GM18508 (cell line): ENCODE measurements at regions not wholly inside any gene's neighbourhood (a gene's known extent, or its start where the extent isn't known, plus 50 kb on each side); places are given as distances from the start of the nearest gene placed in this dataset.
"Not testable (repeated sequence)": the region's sequence is repeated elsewhere in the genome, so short reads cannot be mapped to it uniquely, and the experiment has no call there.

Experiments
- ATAC-seq: cut with Tn5 transposase; IDR thresholded peaks from one replicate; pipeline ENCODE4 v1.9.1; 2021; ENCODE audit warnings: moderate number of reproducible peaks; ENCODE audit not compliant: insufficient read depth, unreplicated experiment

GRCh38 chr6:144921206-144921975 is 636.3 kb downstream of the UTRN start:
- ATAC-seq, result no peak

GRCh38 chr6:144922120-144922722 is 637.1 kb downstream of the UTRN start:
- ATAC-seq, result no peak

DNA sequence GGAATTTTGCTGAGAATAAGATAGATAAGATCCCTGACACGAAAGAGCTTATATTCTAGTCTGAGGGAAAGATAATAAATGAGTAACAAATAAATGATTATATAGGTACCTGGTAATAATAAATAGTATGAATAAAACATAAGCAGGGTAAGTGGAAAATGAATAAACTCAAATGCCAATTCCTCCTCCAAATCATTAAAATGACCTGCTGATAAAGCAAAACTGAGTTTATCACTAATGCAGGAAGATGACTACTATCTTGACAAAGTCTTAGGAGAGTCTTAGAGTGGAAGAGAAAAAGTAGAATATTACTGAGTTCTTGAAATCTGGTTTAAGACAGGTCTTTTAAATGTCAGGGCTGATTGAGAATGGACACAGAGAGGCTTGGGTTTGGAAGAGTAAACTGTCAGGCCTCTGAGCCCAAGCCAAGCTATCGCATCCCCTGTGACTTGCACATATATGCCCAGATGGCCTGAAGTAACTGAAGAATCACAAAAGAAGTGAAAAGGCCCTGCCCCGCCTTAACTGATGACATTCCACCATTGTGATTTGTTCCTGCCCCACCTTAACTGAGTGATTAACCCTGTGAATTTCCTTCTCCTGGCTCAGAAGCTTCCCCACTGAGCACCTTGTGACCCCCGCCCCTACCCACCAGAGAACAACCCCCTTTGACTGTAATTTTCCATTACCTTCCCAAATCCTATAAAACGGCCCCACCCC is 637.8 kb downstream of the UTRN start:
- ATAC-seq, result not testable (repeated sequence)

GRCh38 chr6:144923491-144923787 is 638.3 kb downstream of the UTRN start:
- ATAC-seq, result not testable (repeated sequence)

DNA sequence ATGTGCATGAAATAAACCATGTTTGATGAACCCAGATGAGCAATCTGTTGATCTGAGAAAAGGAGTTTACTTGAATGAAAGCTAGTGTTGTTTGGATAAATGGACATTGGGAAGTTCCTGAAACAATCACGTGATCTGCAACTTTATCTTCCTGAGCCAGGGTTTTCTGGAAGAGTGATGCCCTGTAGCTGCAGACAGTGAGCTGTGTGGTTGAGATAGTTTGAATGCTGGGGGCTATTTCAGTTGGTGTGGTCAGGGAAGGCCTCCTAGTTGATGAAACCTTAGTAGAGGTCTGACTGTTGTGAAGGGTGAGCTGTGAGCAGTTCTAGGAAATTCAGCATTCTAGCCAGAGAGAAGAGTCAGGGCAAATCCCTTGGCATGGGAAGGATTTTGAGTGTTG is 643.7 kb downstream of the UTRN start:
- no peak for ATAC-seq

DNA sequence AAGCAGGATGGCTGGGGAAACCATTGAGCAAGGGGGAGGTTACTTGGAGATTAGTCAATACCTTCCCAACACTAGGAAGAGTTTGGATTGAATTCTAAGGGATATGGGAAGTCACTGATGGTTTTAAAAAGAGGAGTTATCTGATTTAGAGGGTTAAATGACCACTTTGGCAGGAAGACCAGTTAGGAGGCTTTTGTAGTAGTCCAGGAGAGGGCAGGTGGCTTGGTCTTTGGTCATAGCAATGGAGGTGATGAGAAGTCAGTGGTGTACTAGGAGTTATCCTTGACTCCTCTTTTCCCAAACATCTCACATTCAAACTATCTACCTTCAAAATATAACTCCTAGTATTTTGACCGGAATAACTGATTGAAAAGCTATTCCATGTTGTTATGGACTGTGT is 644.1 kb downstream of the UTRN start:
- no peak for ATAC-seq

- ATAC-seq, result no peak
Observed at GRCh38 chr6:144931172-144932035, 646.3 kb downstream of the UTRN start.

GRCh38 chr6:144932621-144933020 is 647.5 kb downstream of the UTRN start:
- ATAC-seq, result no peak

- ATAC-seq, result no peak
Observed at GRCh38 chr6:144935181-144935580, 650.0 kb downstream of the UTRN start.

DNA sequence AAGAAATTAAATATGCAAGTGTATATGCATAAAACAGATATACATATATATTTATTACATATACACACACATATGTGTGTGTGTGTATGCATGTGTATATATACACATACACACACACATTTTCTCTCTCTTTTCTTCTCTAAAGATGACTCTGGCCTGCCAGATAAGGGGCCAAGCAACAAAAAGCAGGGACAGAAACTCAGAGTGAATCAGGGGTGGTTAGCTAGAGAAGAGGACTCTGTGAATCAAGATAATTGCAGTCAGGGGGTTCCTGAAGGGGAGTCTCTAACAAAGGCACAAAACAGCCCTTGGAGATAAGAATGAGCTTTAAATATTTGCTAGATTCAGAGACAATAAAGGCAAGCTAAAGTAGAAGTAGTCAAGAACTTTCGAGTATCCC is 650.5 kb downstream of the UTRN start:
- ATAC-seq, result no peak

- no peak for ATAC-seq
Observed at GRCh38 chr6:144936764-144937163, 651.6 kb downstream of the UTRN start.

DNA sequence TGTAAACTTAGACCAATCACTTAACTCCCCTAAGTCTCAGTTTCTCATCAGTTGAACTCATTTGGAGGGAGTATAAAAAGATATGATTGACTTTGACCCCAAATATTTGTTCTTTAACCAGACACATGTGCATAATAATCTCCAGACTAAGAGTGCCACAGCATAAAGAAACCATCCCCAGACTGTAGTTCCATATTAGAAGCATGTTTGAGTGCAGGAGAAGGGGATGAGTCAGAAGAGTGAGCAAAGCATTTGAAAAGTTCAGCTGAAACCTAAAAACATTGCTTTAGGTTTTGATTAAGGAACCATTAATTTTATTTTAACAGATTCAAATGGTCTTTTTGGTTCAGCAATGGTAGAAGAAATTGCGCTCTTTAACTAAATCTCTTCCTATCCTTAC is 654.8 kb downstream of the UTRN start:
- ATAC-seq, result no peak

DNA sequence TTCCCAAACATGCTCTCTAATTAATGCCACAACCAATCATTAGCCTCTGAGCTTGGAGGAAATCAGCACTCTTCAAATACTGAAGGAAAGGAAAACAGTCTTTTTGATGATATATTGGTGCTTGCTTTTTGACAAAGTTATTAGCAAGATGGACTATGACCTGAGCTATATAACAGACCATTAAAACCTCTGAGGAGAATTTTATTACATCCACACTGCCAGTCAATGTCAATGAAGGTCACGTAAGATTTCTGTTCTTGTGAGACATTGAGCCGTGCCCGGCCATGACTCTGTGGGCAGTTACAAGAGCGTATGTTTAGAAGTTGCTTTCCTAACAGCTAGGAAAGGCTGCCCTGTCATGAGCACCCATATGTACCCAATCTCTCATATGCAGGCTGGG is 659.0 kb downstream of the UTRN start:
- no peak for ATAC-seq

- ATAC-seq, result no peak
Observed at GRCh38 chr6:144947398-144947976, 662.4 kb downstream of the UTRN start.

DNA sequence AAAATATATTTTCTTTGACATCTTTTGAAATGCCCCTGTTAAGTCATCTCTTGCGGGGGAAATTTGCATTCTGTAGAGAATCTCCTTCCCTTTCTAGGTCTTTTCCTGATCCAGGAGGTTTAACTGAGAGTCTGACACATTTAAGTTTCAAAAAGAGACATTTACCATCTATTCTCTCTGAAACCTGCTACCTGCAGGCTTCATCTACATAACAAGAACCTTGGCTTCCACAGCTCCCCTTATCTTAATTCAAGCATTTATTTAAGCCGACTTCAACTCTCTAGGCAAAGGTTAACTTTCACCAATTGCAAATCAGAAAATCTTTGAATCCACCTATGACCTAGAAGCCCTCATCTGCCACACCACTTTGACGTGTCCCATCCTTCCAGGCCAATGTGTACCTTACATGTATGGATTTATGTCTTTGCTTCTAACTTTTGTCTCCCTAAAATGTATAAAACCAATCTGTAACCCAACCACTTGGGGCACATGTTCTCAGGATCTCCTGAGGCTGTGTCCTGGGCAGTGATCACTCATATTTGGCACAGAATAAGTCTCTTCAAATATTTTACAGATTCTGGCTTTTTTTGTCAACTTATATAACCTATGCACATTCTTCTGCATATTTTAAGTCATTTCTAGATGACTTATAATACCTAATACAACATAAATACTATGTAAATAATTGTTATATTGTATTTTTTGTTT is 666.7 kb downstream of the UTRN start:
- no peak for ATAC-seq

- ATAC-seq, result no peak
Observed at GRCh38 chr6:144952456-144953240, 667.5 kb downstream of the UTRN start.

DNA sequence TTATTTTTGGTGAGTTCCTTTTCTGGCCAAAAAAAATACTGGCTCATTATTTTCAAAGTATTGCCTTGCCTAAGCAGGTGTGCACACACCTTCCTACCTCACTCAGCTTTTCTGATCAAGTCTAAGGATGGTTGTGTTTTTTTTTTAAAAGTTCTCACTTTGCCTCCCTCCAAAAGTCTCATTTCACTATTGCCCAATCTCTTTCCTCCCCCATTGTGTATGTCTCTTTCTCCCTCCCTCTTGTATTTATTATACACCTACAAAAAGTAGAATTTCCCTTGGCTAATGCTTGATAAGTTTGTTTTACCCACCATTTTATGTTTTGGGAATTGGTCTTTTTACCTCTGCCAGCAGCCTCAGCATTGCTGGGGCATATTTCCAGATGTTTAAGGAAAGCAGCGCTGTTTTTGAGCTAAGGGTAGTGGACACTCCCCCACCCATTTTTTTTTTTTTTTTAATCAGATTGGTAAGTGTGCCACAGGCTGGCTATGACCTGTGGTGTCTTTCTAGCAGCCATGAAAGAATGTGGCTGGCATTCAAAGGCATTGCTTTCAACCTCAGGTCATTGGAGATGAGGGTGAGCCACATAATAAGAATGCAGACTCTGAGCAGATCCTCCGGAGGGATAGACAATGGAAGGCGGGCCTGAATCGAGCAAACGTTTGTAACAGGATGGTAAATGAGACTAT is 668.6 kb downstream of the UTRN start:
- no peak for ATAC-seq

DNA sequence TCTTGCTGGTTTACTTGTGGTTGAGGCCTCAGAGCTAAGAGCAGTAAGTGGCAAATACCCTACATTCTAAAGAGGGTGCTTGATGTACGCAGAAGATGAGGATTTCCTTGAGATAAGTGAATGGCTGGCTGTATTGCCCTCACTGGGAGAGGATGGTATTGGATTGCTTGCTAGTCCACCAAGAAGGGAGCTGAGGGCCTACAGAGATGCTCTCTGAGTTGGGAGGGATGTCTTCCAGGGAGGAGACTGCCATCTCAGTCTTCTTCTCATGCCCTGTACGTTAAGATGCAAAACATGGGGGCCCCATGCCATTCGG is 669.1 kb downstream of the UTRN start:
- ATAC-seq, result no peak

- ATAC-seq, result no peak
Observed at GRCh38 chr6:144955392-144955791, 670.3 kb downstream of the UTRN start.
